T-helper 9 cell (primary cell): ENCODE measurements at regions not wholly inside any gene's neighbourhood (a gene's known extent, or its start where the extent isn't known, plus 50 kb on each side); places are given as distances from the start of the nearest gene placed in this dataset.

ENCODE experiments used
- DNase-seq: peaks from one replicate; pipeline ENCODE4 v3.0.0-alpha.2; 2020

DNA sequence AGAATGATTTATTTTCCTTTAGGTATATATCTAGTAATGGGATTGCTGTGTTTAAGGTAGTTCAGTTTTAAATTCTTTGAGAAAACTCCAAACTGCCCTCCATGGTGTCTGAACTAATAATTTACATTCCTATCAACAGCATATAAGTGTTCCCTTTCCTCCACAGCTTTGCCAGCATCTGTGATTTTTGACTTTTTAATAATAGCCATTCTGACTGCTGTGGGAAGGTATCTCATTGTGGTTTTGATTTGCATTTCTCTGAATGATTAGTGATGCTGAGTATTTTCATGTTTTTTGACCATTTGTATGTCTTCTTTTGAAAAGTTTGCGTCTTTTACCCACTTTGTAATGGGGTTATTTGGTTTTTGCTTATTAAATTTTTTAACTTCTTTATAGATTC, 571.6 kb upstream of the CCDC54 start:
- no peak for DNase-seq

DNA sequence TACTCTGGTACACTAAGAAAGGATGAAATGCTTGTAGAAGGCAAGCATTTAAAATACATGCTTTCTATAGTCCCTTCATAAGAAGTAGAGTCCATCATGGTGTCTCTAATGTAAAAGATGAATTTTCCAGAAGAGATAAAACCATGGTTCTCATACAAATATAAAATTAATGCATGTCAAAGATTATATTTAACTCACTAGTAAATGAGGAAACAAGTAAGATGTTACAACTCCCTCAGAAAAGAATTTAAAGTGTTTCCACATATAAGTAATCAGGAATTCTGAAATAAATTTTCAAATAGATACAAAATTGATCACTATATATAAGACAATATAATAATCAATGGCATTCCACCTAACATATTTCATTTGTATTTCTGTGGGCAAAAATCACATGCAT, 570.3 kb upstream of the CCDC54 start:
- no peak for DNase-seq

DNA sequence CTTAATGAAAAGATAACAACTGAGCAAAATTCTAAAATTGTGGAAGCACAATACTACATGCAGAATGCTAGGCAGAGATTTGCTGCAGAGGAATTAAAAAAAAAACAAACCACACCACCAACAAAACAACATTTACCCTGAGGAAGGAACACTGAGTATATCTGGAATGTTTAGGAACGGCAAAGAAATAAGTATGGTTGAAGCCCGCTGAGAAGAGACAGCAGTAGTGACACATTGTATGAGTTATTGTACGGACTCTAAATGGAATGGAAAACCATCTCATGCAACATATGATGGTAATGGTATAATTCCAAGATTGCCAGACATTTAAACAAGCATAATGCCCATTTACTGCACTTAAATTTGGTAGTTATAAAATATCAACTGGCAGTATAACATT, 568.2 kb upstream of the CCDC54 start:
- DNase-seq = no peak

DNA sequence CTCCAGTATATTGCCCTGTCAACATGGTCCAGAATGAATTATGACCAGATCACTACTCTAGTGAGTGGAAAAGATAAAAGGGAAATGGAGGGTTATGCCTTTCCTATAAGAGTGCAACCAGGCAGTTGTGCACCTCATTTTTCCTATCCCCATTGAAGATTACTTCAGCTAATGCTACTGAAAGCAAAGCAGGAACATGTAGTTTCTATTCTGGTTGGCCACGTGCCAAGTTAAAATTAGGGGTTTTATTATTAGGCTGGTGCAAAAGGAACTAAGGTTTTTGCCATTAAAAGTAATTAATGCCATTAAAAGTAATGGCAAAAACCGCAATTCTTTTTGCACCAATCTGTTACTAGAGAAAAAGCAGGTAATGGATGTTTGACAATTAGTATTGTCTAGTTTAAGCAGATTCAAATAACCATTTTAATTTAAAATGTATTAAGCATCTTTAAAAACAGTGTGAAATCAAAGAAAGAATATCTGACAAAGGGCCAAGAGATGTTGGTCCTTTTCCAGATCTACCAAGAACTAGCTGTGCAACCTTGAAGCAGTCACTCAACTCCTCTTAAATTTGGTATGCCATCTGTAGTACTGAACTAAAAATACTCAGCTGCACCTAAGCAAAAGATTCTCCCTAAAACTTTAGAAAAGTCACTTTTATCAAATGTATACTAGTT, 567.5 kb upstream of the CCDC54 start:
- no peak for DNase-seq

DNA sequence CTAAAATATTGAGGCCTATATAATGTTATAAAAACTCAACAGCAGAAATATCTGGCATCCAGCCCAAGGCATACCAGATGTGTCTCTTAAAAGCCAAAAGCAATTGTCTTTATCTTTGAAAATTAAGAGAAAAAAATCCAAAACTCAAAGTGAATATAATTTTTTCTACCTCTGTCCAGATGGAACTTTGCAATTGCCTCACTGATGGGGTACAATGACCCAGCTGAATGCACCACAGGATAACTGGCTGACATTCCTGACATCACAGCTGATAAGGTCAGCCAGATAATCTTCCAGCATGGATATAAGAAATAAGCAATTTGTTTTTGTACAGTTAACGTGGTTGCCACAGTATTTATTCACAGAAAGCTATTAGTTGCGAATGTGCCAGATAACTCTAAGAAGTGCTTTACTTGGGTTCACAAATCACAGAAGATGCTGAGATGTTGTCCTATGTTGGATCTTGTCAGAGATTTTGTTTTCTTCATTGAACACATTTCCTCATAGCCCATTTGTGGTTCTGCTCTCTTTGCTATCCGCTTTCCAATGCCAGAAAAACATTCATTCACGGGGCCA, 566.9 kb upstream of the CCDC54 start:
- no peak for DNase-seq

DNA sequence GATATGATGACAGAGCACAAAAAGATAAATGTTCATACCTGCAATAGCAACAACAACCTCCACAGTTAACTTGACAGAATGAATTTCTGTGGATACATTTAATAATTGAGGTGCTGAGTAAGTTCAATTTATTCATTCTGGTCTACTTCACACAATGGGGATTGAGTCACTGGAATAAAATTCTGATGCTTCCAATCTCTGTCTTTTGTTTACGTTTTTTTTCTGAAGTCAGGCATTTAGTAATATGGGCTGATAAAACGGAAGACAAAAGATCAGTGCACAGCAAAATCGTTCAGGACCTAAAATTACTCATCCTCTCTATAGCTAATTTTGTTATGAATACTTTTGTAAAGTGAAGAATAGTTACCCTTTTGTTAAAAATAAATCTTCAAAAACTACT, 565.9 kb upstream of the CCDC54 start:
- DNase-seq = no peak

DNA sequence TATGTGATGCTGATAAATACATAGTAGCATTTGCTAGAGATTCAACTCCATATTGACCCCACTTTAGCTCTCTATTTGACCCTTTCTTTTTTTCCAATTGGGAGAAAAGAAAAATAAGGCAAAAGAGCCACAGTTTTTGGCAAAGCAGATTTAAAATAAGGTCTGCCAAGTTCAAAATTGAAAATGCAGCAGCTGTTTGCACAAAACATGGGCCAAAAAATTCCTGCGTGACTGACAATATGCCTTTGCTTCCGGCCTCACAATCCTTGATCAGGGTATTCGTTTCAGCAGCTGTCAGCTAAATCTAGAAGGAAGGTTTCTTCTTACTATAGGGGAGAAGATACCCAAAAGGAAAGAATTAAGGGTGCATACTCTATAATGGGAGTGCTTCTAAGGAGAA, 563.5 kb upstream of the CCDC54 start:
- DNase-seq = no peak

DNA sequence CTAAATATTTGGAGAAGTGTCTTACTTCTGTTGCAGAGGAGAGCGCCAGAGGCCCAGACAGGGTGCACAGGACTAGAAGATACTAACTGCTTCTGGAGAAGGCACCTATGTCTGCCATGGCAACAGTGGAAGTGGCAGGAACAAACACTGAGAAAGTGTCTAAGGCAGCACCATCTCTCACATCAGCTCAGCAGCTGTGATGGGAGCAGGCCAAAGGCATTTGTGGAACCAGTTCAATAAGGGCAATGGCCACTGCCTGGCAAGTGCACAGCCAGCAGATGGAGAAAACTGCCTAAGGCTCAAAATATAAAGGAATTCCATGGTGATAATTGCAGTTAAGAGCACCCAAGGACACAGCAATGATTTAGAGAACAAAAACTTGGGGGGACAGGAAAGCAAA, 563.0 kb upstream of the CCDC54 start:
- DNase-seq = no peak

DNA sequence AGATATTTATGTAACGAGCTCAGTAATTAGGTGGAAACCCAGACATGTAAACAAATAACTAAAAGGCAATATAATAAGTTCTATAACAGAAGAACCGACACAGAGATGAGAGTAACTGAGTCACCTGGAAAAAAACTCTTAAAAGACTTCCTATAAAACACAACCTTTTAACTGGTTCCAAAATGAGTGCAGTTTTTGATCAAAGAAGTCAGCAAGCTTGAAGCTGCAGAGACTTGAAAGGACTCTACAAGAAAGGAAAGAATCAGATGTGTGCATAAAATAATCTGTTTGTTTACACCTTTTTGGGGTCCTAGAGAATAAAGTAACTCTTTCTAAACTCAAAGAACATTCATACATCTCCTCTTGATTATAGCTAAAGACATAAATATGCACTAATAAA, 560.4 kb upstream of the CCDC54 start:
- no peak for DNase-seq

DNA sequence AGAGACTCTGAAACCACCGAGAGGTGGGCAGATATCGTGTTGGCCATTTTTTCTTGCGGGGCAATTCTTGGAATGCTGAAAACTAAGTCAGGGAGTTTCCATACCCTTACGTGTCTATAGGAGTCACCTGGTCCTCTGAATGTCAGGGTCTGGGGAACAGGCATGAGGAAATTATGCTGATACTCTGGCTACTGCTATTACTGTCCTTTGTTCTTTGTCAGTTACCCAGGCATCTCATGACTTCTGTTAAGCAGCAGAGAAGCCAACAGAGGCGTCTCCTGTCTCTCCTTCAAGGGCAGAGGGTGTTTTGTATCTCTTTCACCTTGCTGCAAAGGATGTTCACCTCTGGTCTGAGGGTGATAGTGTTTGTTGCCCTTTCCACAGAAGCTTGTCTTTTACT, 559.5 kb upstream of the CCDC54 start:
- no peak for DNase-seq

DNA sequence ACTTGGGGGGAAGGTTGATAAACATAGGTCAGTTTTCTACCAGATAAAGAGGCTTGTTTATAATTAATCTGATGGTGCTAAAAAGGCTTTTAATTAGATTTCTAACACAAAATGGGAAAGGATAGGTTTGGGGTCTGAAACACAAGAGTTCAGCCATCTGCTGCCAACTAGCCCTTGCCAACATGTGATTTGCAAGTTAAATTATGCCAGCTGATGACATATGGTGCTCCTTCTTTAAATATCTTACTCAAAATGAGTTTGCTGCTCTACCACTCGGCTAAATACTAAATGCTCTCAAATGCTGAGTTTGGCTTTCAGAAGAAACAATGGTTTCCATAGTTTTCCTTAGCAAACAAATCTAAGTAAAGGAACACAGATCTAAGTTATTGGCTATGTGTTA, 557.8 kb upstream of the CCDC54 start:
- no peak for DNase-seq

DNA sequence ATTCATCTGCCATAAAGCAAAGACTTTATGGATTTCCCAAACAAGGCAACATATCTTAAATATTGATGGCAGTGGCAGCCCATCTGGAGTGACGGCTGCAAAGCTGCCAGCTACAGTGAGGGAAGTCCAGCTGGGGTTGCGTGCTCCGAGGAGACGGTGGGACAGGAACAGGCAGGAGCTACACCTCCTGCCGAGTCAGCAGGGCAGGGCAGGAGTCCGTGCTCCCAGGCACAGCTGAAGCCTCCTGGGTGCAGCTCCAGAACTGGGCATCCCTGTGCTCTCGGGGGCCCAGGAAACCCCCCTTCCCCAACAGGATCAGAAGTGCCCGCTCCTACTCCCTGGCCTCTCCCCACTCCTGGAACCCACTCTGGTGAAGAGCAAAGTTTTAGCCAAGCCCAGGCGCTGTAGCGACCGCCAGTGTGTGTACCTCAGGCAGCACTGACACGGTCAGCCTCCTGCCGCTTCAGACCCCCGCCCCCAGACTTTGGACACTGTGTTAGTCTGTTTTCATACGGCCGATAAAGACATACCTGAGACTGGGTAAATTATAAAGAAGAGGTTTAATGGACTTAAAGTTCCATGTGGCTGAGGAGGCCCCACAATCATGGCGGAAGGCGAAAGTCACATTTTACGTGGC, 556.4 kb upstream of the CCDC54 start:
- DNase-seq = no peak

DNA sequence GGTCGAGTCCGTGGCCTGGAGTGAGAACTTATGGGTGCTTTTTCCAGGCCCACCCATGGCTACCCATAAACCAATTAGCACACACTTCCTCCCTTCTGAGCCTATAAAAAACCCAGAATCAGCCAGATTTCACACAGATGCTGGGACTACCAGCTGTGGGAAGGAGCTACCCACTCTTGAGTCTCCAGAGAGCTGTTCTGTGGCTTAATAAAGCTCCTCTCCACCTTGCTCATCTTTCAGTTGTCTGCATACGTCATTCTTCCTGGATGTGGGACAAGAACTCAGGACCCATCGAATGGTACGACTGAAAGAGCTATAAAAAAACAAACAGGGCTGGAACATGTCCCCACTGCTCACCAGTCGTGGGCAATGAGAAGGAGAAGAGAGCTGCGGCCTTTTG, 555.4 kb upstream of the CCDC54 start:
- no peak for DNase-seq

DNA sequence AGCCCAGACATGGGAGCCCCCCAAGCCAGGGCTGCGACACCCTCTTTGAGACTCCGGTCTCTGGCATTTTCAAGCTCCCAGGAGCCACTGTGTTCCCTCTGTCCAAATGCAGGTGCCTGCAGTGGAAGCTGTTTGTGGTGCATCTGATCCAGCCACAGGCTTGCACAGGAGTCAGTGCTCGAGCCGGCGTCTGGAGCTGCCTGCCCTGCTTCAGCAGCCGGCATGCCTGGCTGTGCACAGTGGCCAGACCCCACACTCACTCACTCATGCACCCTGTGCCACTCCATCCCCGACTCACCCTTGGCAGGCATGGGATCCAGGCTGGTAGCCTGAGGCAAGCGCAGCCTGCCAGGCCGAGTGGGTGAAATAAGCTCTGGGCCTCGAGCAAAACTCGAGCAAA, 555.0 kb upstream of the CCDC54 start:
- no peak for DNase-seq

DNA sequence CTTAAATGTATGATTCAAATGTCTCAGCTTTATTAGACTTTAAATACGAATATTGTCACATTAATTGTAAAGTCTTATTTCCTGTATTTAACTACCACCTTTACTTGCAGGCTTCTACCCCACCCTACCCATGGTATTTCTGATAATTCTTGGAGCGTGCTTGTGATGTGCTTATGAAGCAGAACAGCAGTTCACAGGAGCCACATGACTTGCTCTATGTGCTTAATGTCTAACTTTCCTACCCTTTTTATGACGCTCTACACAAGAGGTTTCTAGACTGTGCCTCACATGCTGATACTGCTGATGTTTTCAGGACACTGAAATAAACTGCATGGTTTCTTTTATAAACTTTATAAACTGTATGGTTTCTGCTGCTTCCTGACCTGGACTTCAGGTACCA, 553.5 kb upstream of the CCDC54 start:
- no peak for DNase-seq

DNA sequence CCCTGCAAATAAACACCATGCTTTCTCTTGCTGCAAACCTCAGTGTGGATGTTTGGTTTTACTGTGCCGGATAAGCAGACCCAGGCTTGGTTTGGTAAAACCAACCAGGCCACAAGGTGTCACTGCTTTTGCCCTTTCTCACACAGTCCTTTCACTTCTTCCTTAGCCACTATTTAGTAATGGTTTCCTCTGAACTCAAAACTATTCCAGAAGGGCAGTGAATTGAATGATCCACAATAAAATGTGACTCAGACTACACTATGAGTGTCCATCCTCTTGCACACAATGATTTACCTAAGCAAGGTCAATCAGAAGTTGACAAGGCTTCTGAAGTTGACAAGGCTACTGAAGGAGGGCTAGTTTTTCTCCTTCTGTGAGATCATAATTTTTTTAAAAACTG, 552.4 kb upstream of the CCDC54 start:
- DNase-seq = no peak

DNA sequence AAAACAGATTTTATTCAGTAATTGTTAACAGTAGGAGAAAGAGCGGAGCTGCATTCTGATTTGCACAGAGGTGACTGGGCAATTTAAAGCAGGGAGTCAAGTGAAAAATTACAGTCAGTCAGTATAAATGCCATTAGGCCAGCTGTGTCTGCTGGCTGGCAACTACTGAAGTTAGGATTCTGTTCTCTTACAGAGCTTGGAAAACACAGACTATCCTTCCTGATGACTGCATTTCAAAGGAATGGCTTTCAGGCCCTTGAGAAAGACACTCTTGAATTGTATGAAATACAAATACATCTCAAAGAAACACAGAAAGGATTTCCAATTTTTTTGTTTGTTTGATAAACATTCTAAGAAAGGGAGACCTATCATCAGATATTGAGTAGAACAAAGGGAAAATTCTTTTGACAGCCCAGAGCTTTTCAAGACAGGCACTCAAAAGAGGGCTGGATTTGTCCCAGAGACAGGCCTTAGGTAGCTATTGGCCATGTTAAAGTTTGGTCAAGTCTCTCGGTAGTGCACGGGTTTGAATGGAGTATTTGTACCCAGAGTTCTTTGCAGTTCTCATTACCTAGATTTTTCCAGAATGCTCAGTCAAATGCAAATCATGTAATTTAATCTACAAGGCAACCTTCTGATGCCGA, 551.2 kb upstream of the CCDC54 start:
- no peak for DNase-seq

DNA sequence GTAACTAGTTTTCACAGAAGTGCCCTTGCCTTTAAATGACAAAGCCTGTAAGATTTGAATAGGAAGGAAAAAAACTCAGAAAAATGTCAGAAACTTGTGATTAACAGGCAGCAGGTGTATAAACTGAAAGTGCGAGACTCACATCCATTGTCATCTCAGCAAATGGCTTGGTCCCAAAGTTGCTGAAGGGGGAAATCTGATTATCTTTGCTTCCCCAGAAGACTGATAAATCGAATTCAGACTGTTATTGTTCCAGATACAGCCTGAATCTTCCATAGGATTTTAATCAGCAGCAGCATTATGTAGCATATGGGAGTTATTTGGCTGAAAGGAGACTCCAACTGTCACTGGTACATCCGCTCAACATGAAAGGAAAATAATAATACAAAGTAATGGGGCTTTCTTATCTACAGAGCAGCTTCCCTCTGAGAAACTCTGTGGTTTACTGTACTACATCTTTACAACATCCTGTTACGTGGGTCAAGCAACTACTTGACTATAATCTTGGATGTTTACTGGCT, 550.4 kb upstream of the CCDC54 start:
- DNase-seq = no peak

DNA sequence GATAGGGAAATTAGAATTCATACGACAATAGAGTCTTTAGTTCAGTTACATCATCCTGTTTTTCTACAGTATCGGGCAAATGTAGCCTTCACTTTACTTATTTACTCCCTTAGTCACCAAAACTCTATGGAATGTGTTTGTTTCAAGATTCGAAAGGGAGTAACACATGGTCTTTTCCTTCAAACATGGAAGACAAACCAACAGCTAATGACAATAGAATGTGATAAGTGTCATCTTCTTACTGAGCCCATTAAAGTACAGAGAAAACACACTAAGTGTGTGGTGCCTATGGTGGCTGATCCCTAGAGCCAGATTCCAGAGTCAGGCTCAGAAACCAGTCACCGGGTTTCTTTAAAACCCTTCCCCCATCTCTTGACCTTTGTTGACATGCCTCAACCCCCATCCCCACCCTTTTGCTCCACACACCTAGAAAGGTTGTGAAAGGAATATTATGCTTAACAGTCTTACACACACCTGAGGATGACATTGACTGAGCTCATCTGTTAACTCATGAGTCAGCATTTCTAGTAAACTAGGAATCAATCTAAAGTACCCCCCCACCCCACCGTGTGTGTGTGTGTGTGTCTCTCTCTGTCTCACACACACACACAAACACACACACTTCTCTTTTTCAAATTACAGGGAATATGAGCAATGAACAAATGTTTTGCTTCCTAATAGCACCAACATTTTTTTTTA, 549.6 kb upstream of the CCDC54 start:
- DNase-seq = no peak

DNA sequence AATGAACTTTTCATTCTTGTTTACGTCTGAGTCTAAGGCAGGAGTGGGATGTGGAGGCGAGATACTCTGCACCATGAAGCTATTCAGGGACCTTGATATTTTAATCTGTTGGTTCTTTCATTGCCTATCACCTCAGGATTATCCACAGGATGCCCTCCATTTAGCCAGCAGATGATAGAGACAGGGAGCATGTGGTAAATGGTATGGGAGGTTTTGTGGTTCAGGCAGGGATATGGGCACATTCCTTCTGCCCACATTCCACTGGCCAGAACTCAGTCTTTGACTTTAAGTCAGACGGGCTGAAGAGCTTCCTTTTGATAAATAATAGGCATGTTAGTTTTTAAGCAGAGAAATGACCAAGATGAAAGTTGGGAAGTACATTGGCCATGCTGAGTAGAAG, 548.0 kb upstream of the CCDC54 start:
- DNase-seq = no peak

DNA sequence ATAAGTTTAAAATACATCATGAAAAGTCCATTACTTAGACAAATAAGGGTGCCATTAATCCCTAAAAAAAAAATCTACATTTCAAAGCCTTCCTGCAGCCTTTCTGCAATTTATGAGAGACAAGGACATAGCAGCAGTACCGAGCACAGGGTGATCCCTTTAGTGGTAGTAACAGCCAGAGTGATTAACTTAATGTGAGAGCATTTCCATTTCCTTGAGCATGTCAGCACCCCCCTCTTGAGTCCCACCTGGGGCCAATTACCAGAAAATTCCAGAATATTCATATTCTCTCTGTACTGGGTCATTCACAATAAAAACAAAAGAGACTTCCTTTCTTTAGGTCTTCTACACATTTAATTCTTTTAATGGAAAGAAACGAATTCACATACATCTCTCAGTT, 546.9 kb upstream of the CCDC54 start:
- DNase-seq = no peak

DNA sequence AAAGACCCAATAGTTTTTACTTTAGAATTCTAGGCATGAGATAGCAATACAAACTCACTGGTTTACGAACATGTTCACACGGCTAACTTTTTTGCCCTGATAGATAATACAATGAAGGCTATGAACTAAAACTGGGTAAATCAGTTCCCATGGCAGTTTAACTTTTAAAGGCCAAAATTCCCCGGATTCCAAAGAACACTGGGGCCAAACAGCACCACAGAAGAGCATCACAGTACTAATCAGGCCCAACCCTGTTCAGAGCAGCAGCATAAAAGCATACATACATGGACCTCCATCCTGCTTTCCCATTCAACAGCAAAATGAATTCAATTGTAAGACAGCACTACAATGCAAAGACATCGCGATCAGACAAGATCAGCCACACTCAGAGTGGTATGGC, 540.3 kb upstream of the CCDC54 start:
- no peak for DNase-seq

DNA sequence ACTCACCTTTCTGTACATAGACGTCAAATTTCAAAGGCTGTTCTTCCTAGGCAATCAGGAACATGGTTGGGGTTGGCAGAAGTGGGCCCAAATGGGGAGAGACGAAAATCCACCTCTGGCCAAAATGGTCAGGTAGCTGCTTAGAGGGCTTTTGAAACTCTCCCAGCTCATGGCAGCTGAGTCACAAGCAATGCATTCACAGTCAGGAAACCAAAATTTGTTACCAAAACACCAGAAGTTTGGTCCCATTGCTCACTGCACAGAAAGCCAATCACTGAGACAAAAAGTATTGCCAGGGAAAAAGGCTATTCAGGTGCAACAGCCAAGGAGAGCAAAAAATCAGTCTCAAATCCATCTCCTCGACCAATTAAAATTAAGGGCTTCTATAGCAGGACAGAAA, 539.6 kb upstream of the CCDC54 start:
- no peak for DNase-seq
